ENCODE measurements at regions not wholly inside any gene's neighbourhood (a gene's known extent, or its start where the extent isn't known, plus 50 kb on each side); places are given as distances from the start of the nearest gene placed in this dataset.

- TF ChIP-seq CTCF (conservative IDR thresholded peaks at IDR 0.05; ENCODE audit: low read depth, low read length), result no peak
- no peak for TF ChIP-seq EZH2 (IDR thresholded peaks at IDR 0.05; ENCODE audit: borderline replicate concordance, low read depth, low read length, poor library complexity, severe bottlenecking)
Measured at GRCh38 chr2:195006856-195007255, 650.2 kb upstream of the SLC39A10 start.
